Uterus (tissue), 2 donors: ENCODE measurements at regions not wholly inside any gene's neighbourhood (a gene's known extent, or its start where the extent isn't known, plus 50 kb on each side); places are given as distances from the start of the nearest gene placed in this dataset.

Source experiments
- CTCF ChIP-seq, 4 experiments: fragments of 200-600 bp in 2 of 4; fragments of 450-650 bp in 2 of 4; sonication (generic) in 2 of 4; IDR thresholded peaks; one replicate each; pipeline ENCODE4 v1.5.1; 2016 to 2019; ENCODE audit warnings: antibody characterized with exemption in 4 of 4, mild to moderate bottlenecking in 2 of 4, moderate library complexity in 1 of 4
- POLR2A ChIP-seq, 2 donors: fragments of 450-650 bp; IDR thresholded peaks; one replicate each; pipeline ENCODE4 v1.6.1; 2016; ENCODE audit warnings: antibody characterized with exemption in 2 of 2, mild to moderate bottlenecking in 1 of 2, moderate library complexity in 1 of 2

GRCh38 chr20:8073024-8073832 is 53.7 kb upstream of the TMX4 start:
- TF ChIP-seq CTCF (IDR thresholded peaks at IDR 0.05) (no peak), POLR2A (IDR thresholded peaks at IDR 0.05) (no peak)
